ENCODE measurements at regions not wholly inside any gene's neighbourhood (a gene's known extent, or its start where the extent isn't known, plus 50 kb on each side); places are given as distances from the start of the nearest gene placed in this dataset.

DNA sequence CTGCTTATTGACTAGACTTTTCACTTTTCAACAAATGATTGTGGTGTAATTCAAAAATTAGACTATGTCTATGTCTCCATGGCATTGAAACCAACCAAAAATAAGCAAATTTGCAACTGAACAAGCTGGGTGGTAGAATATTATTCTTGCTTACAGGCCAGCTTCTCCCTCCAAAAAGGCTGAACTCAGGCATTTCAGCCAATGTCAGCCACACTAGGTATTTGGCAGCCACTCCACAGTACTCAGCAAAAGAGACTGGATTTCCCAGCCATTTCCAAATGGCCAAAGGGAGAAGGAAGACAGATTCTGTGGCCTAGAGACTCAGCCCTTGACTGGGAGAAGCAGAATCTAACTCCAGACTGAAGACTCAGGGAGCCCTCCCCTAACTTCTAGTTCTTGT lies 121.8 kb upstream of the IRX5 start:
- POLR2A ChIA-PET, result no interaction called here
- no peaks in the 10 kb centered on the region for H3K9me3 Mint-ChIP-seq (ENCODE audit: unreplicated experiment)
- CTCF ChIA-PET, result interaction anchor here (0.6 to 1.0 kb wide), 3 partner anchors 9 to 863 kb away, joined by 3 to 4 read pairs (median 3); no protein-coding TSS in a partner anchor
- H3K27ac Mint-ChIP-seq (ENCODE audit: low read depth, unreplicated experiment), result no peak overlapping the region
- H3K4me3 Mint-ChIP-seq (ENCODE audit: unreplicated experiment), result no peak overlapping the region
- intact Hi-C loops (cut with micrococcal nuclease), result no loop called here
- TF ChIP-seq, protein P1, sequence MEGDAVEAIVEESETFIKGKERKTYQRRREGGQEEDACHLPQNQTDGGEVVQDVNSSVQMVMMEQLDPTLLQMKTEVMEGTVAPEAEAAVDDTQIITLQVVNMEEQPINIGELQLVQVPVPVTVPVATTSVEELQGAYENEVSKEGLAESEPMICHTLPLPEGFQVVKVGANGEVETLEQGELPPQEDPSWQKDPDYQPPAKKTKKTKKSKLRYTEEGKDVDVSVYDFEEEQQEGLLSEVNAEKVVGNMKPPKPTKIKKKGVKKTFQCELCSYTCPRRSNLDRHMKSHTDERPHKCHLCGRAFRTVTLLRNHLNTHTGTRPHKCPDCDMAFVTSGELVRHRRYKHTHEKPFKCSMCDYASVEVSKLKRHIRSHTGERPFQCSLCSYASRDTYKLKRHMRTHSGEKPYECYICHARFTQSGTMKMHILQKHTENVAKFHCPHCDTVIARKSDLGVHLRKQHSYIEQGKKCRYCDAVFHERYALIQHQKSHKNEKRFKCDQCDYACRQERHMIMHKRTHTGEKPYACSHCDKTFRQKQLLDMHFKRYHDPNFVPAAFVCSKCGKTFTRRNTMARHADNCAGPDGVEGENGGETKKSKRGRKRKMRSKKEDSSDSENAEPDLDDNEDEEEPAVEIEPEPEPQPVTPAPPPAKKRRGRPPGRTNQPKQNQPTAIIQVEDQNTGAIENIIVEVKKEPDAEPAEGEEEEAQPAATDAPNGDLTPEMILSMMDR (IDR thresholded peaks at IDR 0.05; ENCODE audit: unreplicated experiment), result no peak
- no peak for DNase-seq (ENCODE audit: unreplicated experiment)
- BruUV-seq (replicated peaks), result no TSS peak
- H3K27me3 Mint-ChIP-seq (ENCODE audit: insufficient read depth, unreplicated experiment), result no peaks in the 10 kb centered on the region
- no peaks in the 10 kb centered on the region for H3K36me3 Mint-ChIP-seq (ENCODE audit: insufficient read depth, unreplicated experiment)
- H3K4me1 Mint-ChIP-seq (ENCODE audit: insufficient read depth, unreplicated experiment), result no peaks in the 10 kb centered on the region

DNA sequence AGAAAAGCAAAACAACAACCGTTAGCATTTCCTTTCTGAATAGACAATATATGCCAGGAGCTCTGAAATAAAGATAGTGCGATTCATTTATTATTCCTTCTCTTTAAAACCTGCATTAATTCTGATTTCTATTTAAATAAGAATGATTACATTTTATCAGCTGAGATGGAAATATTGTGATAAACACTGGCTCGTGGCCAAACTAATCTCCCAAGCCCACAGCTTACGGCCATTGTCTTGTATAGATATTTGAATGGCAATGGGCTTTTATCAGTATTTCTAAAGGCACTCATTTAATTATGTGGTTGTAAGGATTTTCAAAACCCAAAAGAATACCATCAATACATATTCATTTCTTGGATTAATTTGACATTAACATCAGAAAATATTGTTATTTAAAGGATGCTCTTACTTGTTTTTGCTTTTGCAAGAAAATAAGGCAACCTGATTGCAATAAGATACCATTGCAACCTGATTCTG lies 123.7 kb upstream of the IRX5 start:
- H3K27me3 Mint-ChIP-seq (ENCODE audit: insufficient read depth, unreplicated experiment), result no peaks in the 10 kb centered on the region
- intact Hi-C loops (cut with micrococcal nuclease), result no loop called here
- BruUV-seq (replicated peaks), result no TSS peak

DNA sequence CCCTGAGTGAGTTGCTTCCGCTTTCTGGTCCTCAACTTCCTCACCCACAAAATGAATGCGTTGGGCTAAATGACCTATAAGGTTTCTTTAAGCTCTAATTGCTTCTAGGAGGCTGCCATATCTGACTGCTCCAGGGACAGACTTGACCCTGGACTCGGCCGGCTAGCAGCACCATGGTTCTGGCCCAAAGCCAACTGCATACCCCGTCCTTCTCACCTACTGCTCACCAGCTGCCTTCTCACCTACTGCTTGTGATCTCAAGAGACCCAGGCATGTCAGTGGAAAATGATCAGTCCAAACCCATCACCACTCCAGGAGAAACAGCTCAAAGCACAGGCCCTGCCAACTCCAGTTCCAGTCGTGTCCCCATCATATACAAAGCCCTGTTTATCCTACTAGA lies 124.3 kb upstream of the IRX5 start:
- Mint-ChIP-seq H3K9me3 (ENCODE audit: unreplicated experiment) (no peaks in the 10 kb centered on the region), H3K36me3 (ENCODE audit: insufficient read depth, unreplicated experiment) (no peaks in the 10 kb centered on the region), H3K27ac (ENCODE audit: low read depth, unreplicated experiment) (no peak overlapping the region), H3K4me1 (ENCODE audit: insufficient read depth, unreplicated experiment) (no peaks in the 10 kb centered on the region), H3K4me3 (ENCODE audit: unreplicated experiment) (no peak overlapping the region), H3K27me3 (ENCODE audit: insufficient read depth, unreplicated experiment) (no peaks in the 10 kb centered on the region)
- POLR2A ChIA-PET, result no interaction called here
- TF ChIP-seq, protein P1 (IDR thresholded peaks at IDR 0.05; ENCODE audit: unreplicated experiment), result no peak
- intact Hi-C loops (cut with micrococcal nuclease), result no loop called here
- no peak for DNase-seq (ENCODE audit: unreplicated experiment)
- CTCF ChIA-PET, result interaction anchor here (0.5 to 1.7 kb wide), 2 partner anchors 11 to 172 kb away, joined by 3 to 6 read pairs; no protein-coding TSS in a partner anchor
- no TSS peak for BruUV-seq (replicated peaks)

More for the DNA sequence above, 123.7 kb upstream of the IRX5 start:
- H3K4me3 Mint-ChIP-seq (ENCODE audit: unreplicated experiment), result no peak overlapping the region
- ChIA-PET POLR2A (no interaction called here), CTCF (interaction anchor here (1.7 kb wide), 1 partner anchor 173 kb away, joined by 6 read pairs; no protein-coding TSS in a partner anchor)
- H3K36me3 Mint-ChIP-seq (ENCODE audit: insufficient read depth, unreplicated experiment), result no peaks in the 10 kb centered on the region
- DNase-seq (ENCODE audit: unreplicated experiment), result no peak
- no peaks in the 10 kb centered on the region for H3K4me1 Mint-ChIP-seq (ENCODE audit: insufficient read depth, unreplicated experiment)
- no peaks in the 10 kb centered on the region for H3K9me3 Mint-ChIP-seq (ENCODE audit: unreplicated experiment)
- TF ChIP-seq, protein P1 (IDR thresholded peaks at IDR 0.05; ENCODE audit: unreplicated experiment), result no peak
- H3K27ac Mint-ChIP-seq (ENCODE audit: low read depth, unreplicated experiment), result no peak overlapping the region

DNA sequence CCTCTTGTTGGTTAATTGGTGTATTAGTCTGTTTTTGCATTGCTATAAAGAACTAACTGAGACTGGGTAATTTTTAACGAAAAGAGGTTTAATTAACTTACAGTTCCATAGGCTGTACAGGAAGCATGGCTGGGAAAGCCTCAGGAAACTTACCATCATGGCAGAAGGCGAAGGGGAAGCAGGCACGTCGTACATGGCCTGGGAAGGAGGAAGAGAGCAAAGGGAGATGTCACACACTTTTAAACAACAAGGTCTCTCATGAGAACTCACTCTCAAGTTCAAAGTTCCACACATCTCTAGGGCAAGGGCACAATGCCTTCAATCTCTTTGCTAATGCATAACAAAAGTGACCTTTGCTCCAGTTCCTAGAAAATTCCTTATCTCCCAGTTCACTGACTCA lies 125.0 kb upstream of the IRX5 start:
- Mint-ChIP-seq H3K36me3 (ENCODE audit: insufficient read depth, unreplicated experiment) (no peaks in the 10 kb centered on the region), H3K27me3 (ENCODE audit: insufficient read depth, unreplicated experiment) (no peaks in the 10 kb centered on the region), H3K4me1 (ENCODE audit: insufficient read depth, unreplicated experiment) (no peaks in the 10 kb centered on the region), H3K27ac (ENCODE audit: low read depth, unreplicated experiment) (no peak overlapping the region), H3K4me3 (ENCODE audit: unreplicated experiment) (no peak overlapping the region), H3K9me3 (ENCODE audit: unreplicated experiment) (no peaks in the 10 kb centered on the region)
- BruUV-seq (replicated peaks), result no TSS peak
- POLR2A ChIA-PET, result no interaction called here
- no peak for DNase-seq (ENCODE audit: unreplicated experiment)
- intact Hi-C loops (cut with micrococcal nuclease), result no loop called here
- TF ChIP-seq, protein P1 (IDR thresholded peaks at IDR 0.05; ENCODE audit: unreplicated experiment), result no peak
- CTCF ChIA-PET, result interaction anchor here (0.5 to 1.7 kb wide), 2 partner anchors 12 to 171 kb away, joined by 3 to 6 read pairs; no protein-coding TSS in a partner anchor
